ENCODE measurements at regions not wholly inside any gene's neighbourhood (a gene's known extent, or its start where the extent isn't known, plus 50 kb on each side); places are given as distances from the start of the nearest gene placed in this dataset.

- no peak overlapping the region for H3K27ac ChIP-seq
- H3K9me3 ChIP-seq = no peaks in the 10 kb centered on the region
- H3K4me3 ChIP-seq = no peak overlapping the region
- H3K27me3 ChIP-seq = no peaks in the 10 kb centered on the region
- 51 to 60% methylated on average over 2 of the region's 2 CpGs for WGBS, 2 donors (ENCODE audit: low coverage in 1 of 2)
- no peak for TF ChIP-seq POLR2A (IDR thresholded peaks at IDR 0.05)
- TF ChIP-seq EP300 (IDR thresholded peaks at IDR 0.05; ENCODE audit: low read depth) = no peak
- TF ChIP-seq POLR2AphosphoS5 (IDR thresholded peaks at IDR 0.05) = no peak
- no peak for TF ChIP-seq CTCF (IDR thresholded peaks at IDR 0.05)
- DNase-seq = no peak
- intact Hi-C loops (cut with DNase I; ENCODE audit: low total_unique reads) = no loop called here
- in situ Hi-C loops (cut with MboI; ENCODE audit: low pct_ligation_motif_present in 1 of 4, low pct_unique_long_range_greater_than_20kb in 1 of 4, low sequenced_read_pairs in 3 of 4) = no loop called here
- H3K36me3 ChIP-seq = no peaks in the 10 kb centered on the region
- H3K4me1 ChIP-seq = no peaks in the 10 kb centered on the region
Observed at GRCh38 chr3:96012939-96013338, 801.5 kb upstream of the EPHA6 start.

GRCh38 chr3:96017556-96017955 lies 796.8 kb upstream of the EPHA6 start:
- DNase-seq = no peak
- Histone ChIP-seq H3K9me3 (no peaks in the 10 kb centered on the region), H3K27me3 (no peaks in the 10 kb centered on the region), H3K36me3 (no peaks in the 10 kb centered on the region), H3K27ac (no peak overlapping the region), H3K4me1 (no peaks in the 10 kb centered on the region), H3K4me3 (no peak overlapping the region)
- in situ Hi-C loops (cut with MboI; ENCODE audit: low pct_ligation_motif_present in 1 of 4, low pct_unique_long_range_greater_than_20kb in 1 of 4, low sequenced_read_pairs in 3 of 4) = no loop called here
- TF ChIP-seq POLR2AphosphoS5 (IDR thresholded peaks at IDR 0.05) (no peak), EP300 (IDR thresholded peaks at IDR 0.05; ENCODE audit: low read depth) (no peak), POLR2A (IDR thresholded peaks at IDR 0.05) (no peak), CTCF (IDR thresholded peaks at IDR 0.05) (no peak)
- intact Hi-C loops (cut with DNase I; ENCODE audit: low total_unique reads) = no loop called here
- WGBS, 2 donors (ENCODE audit: low coverage in 1 of 2) = 70 to 72% methylated on average over 3 of the region's 3 CpGs

GRCh38 chr3:96022676-96023075 lies 791.7 kb upstream of the EPHA6 start:
- WGBS, 2 donors (ENCODE audit: low coverage in 1 of 2) = 61 to 62% methylated on average over 2 of the region's 2 CpGs
- Histone ChIP-seq H3K4me3 (no peak overlapping the region), H3K27ac (no peak overlapping the region), H3K9me3 (no peaks in the 10 kb centered on the region), H3K36me3 (no peaks in the 10 kb centered on the region), H3K4me1 (no peaks in the 10 kb centered on the region), H3K27me3 (no peaks in the 10 kb centered on the region)
- TF ChIP-seq POLR2A (IDR thresholded peaks at IDR 0.05) (no peak), CTCF (IDR thresholded peaks at IDR 0.05) (no peak), POLR2AphosphoS5 (IDR thresholded peaks at IDR 0.05) (no peak), EP300 (IDR thresholded peaks at IDR 0.05; ENCODE audit: low read depth) (no peak)
- in situ Hi-C loops (cut with MboI; ENCODE audit: low pct_ligation_motif_present in 1 of 4, low pct_unique_long_range_greater_than_20kb in 1 of 4, low sequenced_read_pairs in 3 of 4) (no loop called here), intact Hi-C loops (cut with DNase I; ENCODE audit: low total_unique reads) (loop anchor here (2.0 kb wide), 1 partner anchor 74 kb away; no protein-coding TSS in a partner anchor)
- DNase-seq = no peak

GRCh38 chr3:96027718-96028117 lies 786.7 kb upstream of the EPHA6 start:
- H3K4me3 ChIP-seq = no peak overlapping the region
- no peak overlapping the region for H3K27ac ChIP-seq
- WGBS, 2 donors (ENCODE audit: low coverage in 1 of 2) = 72 to 81% methylated on average over 2 of the region's 2 CpGs
- H3K27me3 ChIP-seq = no peaks in the 10 kb centered on the region
- DNase-seq = no peak
- H3K4me1 ChIP-seq = no peaks in the 10 kb centered on the region
- no peaks in the 10 kb centered on the region for H3K9me3 ChIP-seq
- in situ Hi-C loops (cut with MboI; ENCODE audit: low pct_ligation_motif_present in 1 of 4, low pct_unique_long_range_greater_than_20kb in 1 of 4, low sequenced_read_pairs in 3 of 4) (no loop called here), intact Hi-C loops (cut with DNase I; ENCODE audit: low total_unique reads) (no loop called here)
- H3K36me3 ChIP-seq = no peaks in the 10 kb centered on the region
- TF ChIP-seq CTCF (IDR thresholded peaks at IDR 0.05) (no peak), POLR2A (IDR thresholded peaks at IDR 0.05) (no peak)

Measured in transverse colon (tissue), 4 donors.